NCI-H2227 (cell line): ENCODE measurements at regions not wholly inside any gene's neighbourhood (a gene's known extent, or its start where the extent isn't known, plus 50 kb on each side); places are given as distances from the start of the nearest gene placed in this dataset.

Experiments
- DNase-seq: peaks from one replicate; lab custom pipeline; 2025; ENCODE audit not compliant: unreplicated experiment; lab: John Stamatoyannopoulos, UW

- no peak for DNase-seq
Measured at GRCh38 chr15:26477044-26477443, 295.8 kb downstream of the GABRB3 start.

DNA sequence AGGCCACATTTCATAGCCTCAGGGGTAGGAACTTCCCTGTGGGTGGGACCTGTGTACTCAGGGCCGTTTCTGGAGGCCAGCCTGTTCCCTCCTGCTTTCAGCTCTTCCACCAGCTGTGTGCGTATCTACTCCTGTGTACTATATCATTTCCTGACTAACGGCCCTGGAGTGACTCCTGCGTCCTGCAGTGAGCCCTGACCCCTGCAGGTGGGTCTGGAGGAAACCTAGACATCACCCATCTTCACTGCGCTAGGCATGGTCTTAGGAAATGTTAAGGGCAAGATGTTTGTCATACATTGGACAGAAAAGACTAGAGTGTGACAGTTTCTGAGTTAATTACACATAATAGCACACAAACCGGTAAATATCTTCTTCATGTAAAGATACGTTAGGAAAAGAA lies 297.3 kb downstream of the GABRB3 start:
- DNase-seq = no peak

GRCh38 chr15:26472661-26473060 lies 300.2 kb downstream of the GABRB3 start:
- no peak for DNase-seq

DNA sequence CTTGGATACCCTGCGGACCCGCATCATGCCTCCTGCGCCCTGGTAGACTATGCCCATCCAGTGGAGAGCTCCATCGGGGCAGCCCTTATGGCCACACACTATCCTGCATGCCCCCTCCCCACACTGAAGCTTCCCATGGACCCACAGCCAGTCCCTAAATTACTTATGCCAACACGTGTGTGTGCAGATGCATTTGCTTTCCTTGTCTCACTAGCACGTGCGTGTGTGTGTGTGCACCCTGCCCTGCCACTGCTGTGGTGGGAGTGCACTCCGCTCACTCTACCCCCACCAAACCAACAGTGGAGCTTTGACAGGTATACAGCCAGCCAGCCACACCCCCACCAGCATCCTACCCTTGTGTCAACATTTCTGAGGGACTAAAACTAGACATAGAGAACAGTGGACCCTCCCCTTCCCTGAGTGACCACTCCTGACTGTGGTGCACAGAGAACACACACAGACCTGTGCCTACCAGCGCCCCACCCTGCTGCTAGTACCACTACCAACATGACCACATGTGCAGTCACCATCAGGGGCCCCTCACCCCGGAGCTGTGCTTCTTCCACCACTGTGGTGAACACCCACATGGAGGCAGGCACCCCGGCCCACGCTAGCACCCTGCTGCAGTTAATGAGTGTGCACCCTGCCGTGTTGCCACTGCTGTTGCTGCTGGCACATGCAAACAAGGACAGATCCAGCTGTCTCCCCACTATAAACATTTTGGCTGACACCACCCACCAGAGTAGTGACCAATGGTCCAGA lies 310.8 kb downstream of the GABRB3 start:
- no peak for DNase-seq

DNA sequence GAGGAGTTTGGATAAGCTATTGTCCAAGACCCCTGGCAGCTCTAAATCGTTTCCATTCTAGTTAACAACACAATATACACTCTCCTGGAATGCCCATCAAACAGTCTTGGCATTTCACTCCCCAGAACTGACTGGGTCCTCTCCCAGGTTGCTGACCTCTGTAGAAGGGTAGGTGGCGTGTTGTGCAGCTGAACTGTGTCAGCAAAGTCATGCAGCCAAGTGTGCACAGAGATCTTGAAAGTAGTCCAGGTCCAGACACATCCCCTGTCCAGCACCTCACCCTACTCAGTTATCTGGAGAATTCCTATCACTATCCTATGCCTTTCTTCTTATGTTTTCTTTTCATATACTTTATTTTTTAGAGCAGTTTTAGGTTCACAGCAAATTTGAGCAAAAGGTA lies 312.7 kb downstream of the GABRB3 start:
- DNase-seq = no peak

DNA sequence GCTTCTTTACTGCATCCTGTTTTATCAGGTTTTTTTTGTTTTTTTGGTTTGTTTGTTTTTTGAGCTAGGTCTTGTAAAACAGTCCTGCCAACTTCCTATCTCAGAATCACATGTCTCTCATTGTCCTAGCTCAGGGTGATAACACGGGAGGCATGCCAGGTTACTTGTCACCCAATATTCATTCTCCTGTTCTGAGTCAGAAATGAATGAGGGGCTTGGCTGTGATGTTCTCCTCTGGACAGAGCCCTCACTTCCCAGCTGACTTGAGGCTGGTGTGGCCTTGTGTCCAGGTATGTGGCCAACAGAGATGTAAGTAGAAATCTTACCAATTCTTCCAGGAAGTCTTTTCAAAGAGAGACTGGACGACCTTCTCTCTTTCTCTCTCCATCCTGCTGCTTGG lies 317.0 kb downstream of the GABRB3 start:
- DNase-seq = no peak

DNA sequence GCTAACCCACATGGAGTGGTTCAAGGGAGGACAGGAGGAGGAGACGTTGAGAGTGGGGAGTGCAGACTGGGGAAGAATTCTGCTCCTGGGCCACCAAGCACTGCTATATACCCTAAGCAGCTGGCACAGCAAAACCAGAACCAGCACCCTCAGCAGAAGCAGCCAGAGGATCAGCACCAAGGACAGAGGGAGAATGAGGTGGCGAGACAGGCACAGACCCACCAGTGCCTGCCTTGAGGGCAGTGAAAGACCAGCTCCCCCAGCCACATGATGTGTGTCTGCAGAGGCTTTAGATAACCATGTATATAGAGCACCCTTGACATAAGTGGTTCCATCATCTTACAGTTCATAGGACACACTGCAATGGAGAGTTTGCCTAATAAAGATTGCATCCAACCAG lies 319.0 kb downstream of the GABRB3 start:
- no peak for DNase-seq

- no peak for DNase-seq
Measured at GRCh38 chr15:26451995-26452394, 320.9 kb downstream of the GABRB3 start.

DNA sequence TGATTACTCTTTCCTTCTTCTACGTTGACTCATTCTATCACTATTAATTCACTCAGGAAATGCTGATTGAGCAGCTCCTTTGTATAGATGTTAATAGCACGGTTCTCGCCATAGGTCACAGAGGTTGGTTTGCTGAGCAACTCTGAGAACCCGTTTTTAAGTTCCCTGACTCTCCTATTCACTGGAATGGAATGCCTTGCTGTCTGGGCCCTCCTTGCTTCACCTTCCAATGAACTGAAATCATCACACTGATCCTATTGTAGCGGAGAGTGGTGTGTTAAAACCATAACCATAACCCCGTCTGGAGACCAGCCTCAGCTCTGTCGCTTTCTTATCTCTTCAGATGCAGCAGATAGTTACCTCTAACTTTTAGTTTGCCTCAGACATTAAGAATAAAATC lies 323.6 kb downstream of the GABRB3 start:
- no peak for DNase-seq

DNA sequence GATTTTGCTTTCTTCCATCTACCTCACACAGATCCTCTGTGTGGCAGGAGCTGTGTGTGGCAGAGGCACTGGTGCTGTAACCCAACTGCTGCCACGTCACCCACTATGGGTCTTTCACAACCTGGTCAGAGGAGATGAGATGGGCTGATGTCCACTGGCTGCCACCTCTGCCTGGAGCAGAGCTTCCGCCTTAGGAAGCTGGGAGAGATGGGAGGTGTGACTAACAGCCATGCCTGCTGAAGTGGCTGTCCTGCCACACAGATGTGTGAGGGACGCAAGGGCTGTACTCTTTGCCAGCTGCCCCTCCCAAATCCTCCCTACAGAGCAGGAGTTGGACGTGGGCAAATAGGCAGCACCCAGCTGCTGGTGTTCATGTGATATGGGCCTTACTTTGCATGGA lies 329.5 kb downstream of the GABRB3 start:
- no peak for DNase-seq

- no peak for DNase-seq
Measured at GRCh38 chr15:26442680-26443079, 330.2 kb downstream of the GABRB3 start.

- no peak for DNase-seq
Measured at GRCh38 chr15:26439681-26440080, 333.2 kb downstream of the GABRB3 start.

DNA sequence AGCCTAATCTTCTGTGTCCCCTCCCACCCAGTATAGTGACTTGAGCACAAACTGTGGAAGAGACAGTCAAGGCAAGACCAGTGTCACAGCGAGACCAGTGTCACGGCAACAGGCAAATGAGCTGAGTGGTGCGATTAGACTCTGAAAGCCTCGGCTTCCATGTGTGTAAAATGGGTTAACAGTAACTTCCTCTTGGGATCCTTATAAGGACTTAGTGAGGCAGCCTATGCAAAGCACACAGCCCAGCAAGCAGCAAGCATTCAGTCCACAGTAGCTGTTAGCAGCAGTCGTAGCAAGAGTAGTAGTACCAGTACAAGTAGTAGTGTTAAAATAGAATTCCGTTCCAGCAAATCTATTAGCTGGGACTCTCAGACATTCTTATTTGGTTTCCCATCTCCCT lies 334.1 kb downstream of the GABRB3 start:
- DNase-seq = no peak

DNA sequence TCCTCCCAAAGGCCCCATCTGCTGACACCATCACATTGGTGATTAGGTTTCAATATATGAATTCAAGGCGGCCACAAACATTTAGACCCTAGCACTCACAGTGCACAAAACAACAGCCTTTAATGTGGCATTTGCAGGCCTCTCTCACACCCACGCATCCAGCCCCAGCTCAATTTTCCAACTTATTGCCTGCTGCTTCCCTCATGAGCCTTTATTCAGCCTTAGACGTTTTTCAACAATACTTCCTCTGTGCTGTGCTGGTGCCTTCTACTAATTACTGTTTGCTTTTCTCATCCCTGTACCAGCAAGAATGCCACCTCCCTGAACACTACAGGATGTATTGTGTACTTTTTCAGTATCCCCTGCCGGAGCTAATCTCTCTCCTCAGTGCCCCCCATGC lies 334.6 kb downstream of the GABRB3 start:
- no peak for DNase-seq

DNA sequence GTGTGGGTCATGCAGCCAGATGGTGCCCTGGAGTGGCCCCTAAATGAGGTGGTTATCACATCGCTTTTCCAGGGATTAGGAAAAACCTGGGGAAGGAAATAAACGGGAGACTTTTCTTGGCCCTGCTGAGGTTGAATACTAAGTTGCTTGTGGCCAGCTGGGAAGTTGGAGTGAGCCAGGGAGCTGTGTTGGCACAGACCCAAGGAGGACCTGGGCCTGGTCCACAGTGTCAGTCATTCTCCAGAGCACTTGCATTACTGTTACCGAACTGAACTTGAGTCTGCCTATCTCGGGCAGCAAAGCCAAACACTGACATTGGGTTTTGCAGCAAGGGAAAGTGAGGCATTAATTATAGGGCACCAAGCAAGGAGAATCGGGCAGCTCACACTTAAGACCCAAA lies 339.0 kb downstream of the GABRB3 start:
- DNase-seq = no peak

GRCh38 chr15:26433060-26433459 lies 339.8 kb downstream of the GABRB3 start:
- DNase-seq = no peak

DNA sequence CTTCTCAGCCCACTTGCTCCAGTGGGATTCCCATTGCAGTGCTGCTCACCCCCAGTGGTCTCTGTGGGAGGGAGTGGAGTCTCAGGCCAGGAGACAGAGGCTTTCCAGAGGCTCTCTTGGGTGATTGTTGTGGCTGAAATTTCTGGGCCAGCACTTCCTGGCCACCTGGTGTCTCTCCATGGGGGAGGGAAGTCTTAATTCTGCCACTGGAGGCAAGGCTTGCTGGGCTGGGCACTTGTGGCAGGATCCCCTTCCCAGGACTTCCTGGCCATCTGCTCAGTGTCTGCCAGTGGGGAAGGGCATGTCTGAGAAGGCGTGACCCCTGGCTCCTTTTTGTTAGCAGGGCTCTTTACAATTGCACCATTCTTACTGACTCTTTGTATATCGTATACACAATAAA lies 351.8 kb downstream of the GABRB3 start:
- no peak for DNase-seq

DNA sequence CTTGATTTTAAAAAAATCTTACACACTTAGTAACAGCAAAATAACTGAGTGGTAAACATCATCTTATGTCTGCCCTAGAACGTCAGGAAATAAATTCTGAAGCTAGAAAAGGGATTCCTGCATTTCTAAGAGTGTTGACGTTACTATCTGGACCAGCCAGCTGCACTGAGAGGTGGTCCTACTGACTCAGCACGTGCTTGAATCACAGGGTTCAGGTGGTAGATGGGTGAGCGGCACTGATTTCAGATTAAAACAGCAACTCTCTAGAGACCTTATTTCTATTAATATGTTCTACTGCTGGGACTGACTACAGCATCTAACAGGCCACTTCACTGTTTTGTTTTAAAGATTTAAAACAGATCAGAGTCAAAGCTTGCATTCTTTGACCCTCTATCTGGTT lies 377.2 kb downstream of the GABRB3 start:
- DNase-seq = no peak

DNA sequence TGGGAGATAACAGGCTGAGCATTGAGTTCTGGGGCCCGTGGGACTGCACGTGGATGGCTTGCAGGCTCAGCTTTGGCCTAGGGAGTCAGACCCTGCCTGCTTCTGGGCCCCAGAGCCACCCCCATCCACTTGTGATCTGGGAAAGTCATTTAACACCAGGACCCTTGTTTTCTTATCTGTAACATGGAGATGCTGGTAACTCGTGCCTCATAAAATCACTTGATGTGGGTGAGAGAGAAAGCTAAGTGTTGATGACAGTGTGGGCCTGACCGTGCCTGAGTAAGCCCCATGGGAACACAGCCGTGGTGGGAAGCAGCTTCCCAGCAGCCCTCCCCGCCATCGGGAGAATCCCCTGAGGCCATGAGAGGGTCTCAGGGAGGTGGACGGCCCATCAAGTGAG lies 378.1 kb downstream of the GABRB3 start:
- no peak for DNase-seq

GRCh38 chr15:26392956-26393355 lies 379.9 kb downstream of the GABRB3 start:
- DNase-seq = no peak

DNA sequence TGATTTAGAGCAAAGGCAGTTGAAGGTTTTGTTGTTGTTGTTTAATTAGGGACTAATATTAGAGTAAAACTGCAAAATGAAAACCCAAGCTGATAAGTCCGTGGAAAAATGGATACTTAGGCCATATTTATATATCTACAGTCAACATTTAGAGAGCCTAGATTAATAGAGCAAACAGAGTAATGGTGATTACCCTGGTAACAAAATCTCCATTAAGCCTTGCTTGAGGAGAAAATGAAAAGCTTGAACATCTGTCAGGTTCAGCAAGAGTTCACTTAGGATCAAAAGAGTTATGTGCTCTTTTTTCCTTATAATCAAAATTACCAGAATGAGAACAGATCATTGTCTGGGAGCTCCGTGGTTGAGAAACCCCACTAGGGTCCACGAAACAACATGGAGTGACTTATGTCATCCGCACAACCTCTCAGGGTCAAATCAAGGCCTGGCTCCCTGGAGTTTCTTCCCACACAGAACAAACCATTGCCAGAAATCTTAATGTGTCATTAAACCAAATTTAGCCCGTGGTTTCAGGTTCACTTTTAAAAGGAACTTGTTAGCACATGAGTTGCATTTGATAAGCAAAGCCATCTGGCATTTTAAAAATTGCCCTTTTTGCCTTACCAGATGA lies 381.2 kb downstream of the GABRB3 start:
- no peak for DNase-seq

DNA sequence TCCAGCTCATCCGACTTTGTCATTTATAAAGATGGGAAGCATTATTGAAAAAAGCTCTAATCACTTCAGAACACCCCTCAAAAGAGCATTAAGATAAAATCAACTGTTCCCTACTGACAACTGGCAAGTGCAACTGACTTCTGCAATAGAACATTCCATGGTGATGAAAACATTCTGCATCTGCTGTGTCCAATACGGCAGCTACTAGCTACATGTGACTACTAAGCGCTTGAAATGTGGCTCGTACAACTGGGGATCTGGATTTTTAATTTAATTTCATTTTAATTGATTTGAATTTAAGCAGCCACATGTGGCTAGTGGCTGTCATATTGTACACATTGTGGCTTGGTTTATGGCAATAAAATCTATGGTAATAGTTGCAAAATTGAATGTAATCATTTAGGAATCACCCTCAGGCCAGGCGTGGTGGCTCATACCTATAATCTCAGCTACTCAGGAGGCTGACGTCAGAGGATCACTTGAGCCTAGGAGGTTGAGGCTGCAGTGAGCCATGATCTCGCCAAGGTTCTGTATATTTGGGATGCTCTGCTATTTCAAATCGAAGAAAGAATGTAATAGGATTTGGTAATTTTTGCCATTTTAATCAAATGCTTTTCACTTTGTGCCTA lies 390.3 kb downstream of the GABRB3 start:
- DNase-seq = no peak
